ENCODE measurements at regions not wholly inside any gene's neighbourhood (a gene's known extent, or its start where the extent isn't known, plus 50 kb on each side); places are given as distances from the start of the nearest gene placed in this dataset.

GRCh38 chr5:35312267-35312666 is 82.0 kb upstream of the PRLR start:
- no peak for TF ChIP-seq JUND (IDR thresholded peaks at IDR 0.05)
- no peak for TF ChIP-seq ZNF274 (IDR thresholded peaks at IDR 0.05; ENCODE audit: low read depth, low read length)
- TF ChIP-seq CTCF (IDR thresholded peaks at IDR 0.05 in 2 of 3, conservative IDR thresholded peaks at IDR 0.05 in 1 of 3; ENCODE audit: borderline replicate concordance in 1 of 3, insufficient read depth in 1 of 3, low read depth in 2 of 3, low read length in 2 of 3), result no peak
- no peak for TF ChIP-seq POLR2A (IDR thresholded peaks at IDR 0.05; ENCODE audit: borderline replicate concordance, extremely low read depth, insufficient read depth, insufficient read length)
- no peak for TF ChIP-seq REST (IDR thresholded peaks at IDR 0.05; ENCODE audit: low read depth)
- TF ChIP-seq POLR2AphosphoS5 (IDR thresholded peaks at IDR 0.05; ENCODE audit: low read depth, low read length), result no peak
- no peak for TF ChIP-seq SIN3A (IDR thresholded peaks at IDR 0.05; ENCODE audit: low read depth)
- TF ChIP-seq CEBPB (IDR thresholded peaks at IDR 0.05; ENCODE audit: low read depth), result no peak

All from HCT116 (cell line).